ENCODE measurements at regions not wholly inside any gene's neighbourhood (a gene's known extent, or its start where the extent isn't known, plus 50 kb on each side); places are given as distances from the start of the nearest gene placed in this dataset.

GRCh38 chr2:33666879-33667278 lies 67.8 kb upstream of the FAM98A start:
- H3K4me1 Mint-ChIP-seq (ENCODE audit: low read depth): no peaks in the 10 kb centered on the region
- H3K27ac Mint-ChIP-seq: no peak overlapping the region
- TF ChIP-seq, protein P1, sequence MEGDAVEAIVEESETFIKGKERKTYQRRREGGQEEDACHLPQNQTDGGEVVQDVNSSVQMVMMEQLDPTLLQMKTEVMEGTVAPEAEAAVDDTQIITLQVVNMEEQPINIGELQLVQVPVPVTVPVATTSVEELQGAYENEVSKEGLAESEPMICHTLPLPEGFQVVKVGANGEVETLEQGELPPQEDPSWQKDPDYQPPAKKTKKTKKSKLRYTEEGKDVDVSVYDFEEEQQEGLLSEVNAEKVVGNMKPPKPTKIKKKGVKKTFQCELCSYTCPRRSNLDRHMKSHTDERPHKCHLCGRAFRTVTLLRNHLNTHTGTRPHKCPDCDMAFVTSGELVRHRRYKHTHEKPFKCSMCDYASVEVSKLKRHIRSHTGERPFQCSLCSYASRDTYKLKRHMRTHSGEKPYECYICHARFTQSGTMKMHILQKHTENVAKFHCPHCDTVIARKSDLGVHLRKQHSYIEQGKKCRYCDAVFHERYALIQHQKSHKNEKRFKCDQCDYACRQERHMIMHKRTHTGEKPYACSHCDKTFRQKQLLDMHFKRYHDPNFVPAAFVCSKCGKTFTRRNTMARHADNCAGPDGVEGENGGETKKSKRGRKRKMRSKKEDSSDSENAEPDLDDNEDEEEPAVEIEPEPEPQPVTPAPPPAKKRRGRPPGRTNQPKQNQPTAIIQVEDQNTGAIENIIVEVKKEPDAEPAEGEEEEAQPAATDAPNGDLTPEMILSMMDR (IDR thresholded peaks at IDR 0.05; ENCODE audit: unreplicated experiment): no peak
- H3K4me3 Mint-ChIP-seq (ENCODE audit: low read depth): no peak overlapping the region
- H3K27me3 Mint-ChIP-seq: no peaks in the 10 kb centered on the region
- no peaks in the 10 kb centered on the region for H3K36me3 Mint-ChIP-seq (ENCODE audit: insufficient read depth)
- no peak for DNase-seq (ENCODE audit: low spot score, unreplicated experiment)
- H3K9me3 Mint-ChIP-seq (ENCODE audit: low read depth): peaks cover 19% of the 10 kb centered on the region

- Mint-ChIP-seq H3K36me3 (ENCODE audit: insufficient read depth) (no peaks in the 10 kb centered on the region), H3K27ac (no peak overlapping the region), H3K4me1 (ENCODE audit: low read depth) (no peaks in the 10 kb centered on the region), H3K27me3 (no peaks in the 10 kb centered on the region), H3K9me3 (ENCODE audit: low read depth) (peaks cover 19% of the 10 kb centered on the region), H3K4me3 (ENCODE audit: low read depth) (no peak overlapping the region)
- TF ChIP-seq, protein P1 (IDR thresholded peaks at IDR 0.05; ENCODE audit: unreplicated experiment): no peak
- DNase-seq (ENCODE audit: low spot score, unreplicated experiment): no peak
These were observed 65.9 kb upstream of the FAM98A start for GRCh38 chr2:33665039-33665438.

DNA sequence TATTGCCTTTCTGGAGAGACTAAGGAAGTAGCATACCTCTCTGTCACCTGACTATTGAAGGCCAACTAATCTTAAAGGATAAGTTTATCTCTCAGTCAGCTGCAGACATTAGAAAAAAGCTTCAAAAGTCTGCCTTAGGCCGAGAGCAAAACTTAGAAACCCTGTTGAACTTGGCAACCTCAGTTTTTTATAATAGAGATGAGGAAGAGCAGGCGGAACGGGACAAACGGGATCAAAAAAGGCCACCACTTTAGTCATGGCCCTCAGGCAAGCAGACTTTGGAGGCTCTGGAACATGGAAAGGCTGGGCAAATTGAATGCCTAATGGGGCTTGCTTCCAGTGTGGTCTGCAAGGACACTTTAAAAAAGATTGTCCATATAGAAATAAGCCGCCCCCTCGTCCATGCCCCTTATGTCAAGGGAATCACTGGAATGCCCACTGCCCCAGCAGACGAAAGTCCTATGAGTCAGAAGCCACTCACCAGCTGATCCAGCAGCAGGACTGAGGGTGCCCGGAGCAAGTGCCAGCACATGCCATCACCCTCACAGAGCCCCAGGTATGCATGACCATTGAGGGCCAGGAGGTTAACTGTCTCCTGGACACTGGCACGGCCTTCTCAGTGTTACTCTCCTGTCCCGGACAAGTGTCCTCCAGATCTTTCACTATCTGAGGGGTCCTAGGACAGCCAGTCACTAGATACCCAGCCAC lies 61.5 kb upstream of the FAM98A start:
- Mint-ChIP-seq H3K4me1 (ENCODE audit: low read depth) (no peaks in the 10 kb centered on the region), H3K9me3 (ENCODE audit: low read depth) (peaks cover 20% of the 10 kb centered on the region), H3K36me3 (ENCODE audit: insufficient read depth) (no peaks in the 10 kb centered on the region), H3K4me3 (ENCODE audit: low read depth) (no peak overlapping the region), H3K27me3 (no peaks in the 10 kb centered on the region), H3K27ac (no peak overlapping the region)
- no peak for DNase-seq (ENCODE audit: low spot score, unreplicated experiment)
- TF ChIP-seq, protein P1 (IDR thresholded peaks at IDR 0.05; ENCODE audit: unreplicated experiment): no peak

- TF ChIP-seq, protein P1 (IDR thresholded peaks at IDR 0.05; ENCODE audit: unreplicated experiment): no peak
- H3K27ac Mint-ChIP-seq: no peak overlapping the region
- DNase-seq (ENCODE audit: low spot score, unreplicated experiment): no peak
- no peaks in the 10 kb centered on the region for H3K27me3 Mint-ChIP-seq
- H3K9me3 Mint-ChIP-seq (ENCODE audit: low read depth): peaks cover 15% of the 10 kb centered on the region
- no peaks in the 10 kb centered on the region for H3K36me3 Mint-ChIP-seq (ENCODE audit: insufficient read depth)
- no peak overlapping the region for H3K4me3 Mint-ChIP-seq (ENCODE audit: low read depth)
- H3K4me1 Mint-ChIP-seq (ENCODE audit: low read depth): no peaks in the 10 kb centered on the region
These were observed 56.7 kb upstream of the FAM98A start for GRCh38 chr2:33655626-33656320.

DNA sequence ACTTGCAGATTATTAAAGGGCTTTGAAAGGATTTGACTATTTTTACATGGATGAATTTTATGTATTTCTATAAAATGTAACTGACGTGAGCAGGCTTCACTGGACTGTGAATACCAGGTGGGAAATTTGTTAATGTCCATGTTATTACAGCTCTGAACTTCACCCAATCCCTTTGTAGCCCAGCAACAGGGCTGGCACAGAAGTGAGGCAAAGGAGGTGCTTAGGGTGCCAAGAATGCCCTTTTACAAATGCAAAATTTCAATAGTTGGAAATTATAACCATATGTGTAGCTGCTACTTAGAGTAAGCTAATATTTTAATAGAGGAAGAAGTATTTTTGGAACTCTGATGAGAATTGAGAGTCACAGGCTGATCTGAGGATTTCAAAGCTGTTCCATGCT lies 53.7 kb upstream of the FAM98A start:
- no peaks in the 10 kb centered on the region for H3K27me3 Mint-ChIP-seq

More for the DNA sequence above, 53.7 kb upstream of the FAM98A start:
- Mint-ChIP-seq H3K9me3 (ENCODE audit: low read depth) (peaks cover 15% of the 10 kb centered on the region), H3K27ac (no peak overlapping the region), H3K4me1 (ENCODE audit: low read depth) (no peaks in the 10 kb centered on the region), H3K36me3 (ENCODE audit: insufficient read depth) (no peaks in the 10 kb centered on the region), H3K4me3 (ENCODE audit: low read depth) (no peak overlapping the region)
- DNase-seq (ENCODE audit: low spot score, unreplicated experiment): no peak
- TF ChIP-seq, protein P1 (IDR thresholded peaks at IDR 0.05; ENCODE audit: unreplicated experiment): no peak
